GM23248 (cell line): ENCODE measurements at regions not wholly inside any gene's neighbourhood (a gene's known extent, or its start where the extent isn't known, plus 50 kb on each side); places are given as distances from the start of the nearest gene placed in this dataset.

Source experiments
- DNase-seq: peaks from one replicate; pipeline ENCODE4 v3.0.0-alpha.2; 2015
- H2AFZ ChIP-seq: fragments of 200-600 bp; sonication (generic); 2 replicates; pipeline ENCODE4 v1.6.1; 2016; ENCODE audit warnings: antibody characterized with exemption
- H3F3A ChIP-seq: fragments of 200-600 bp; sonication (generic); 2 replicates; pipeline ENCODE4 v1.6.1; 2016; ENCODE audit warnings: mild to moderate bottlenecking, antibody characterized with exemption, mixed run types; ENCODE audit not compliant: insufficient read depth
- H3K27ac ChIP-seq: fragments of 200-600 bp; sonication (generic); 2 replicates; pipeline ENCODE4 v1.5.1; 2016; ENCODE audit warnings: mild to moderate bottlenecking
- H3K27me3 ChIP-seq: fragments of 200-600 bp; sonication (generic); replicated peaks from 2 replicates; pipeline ENCODE4 v1.6.1; 2016; ENCODE audit warnings: mild to moderate bottlenecking; ENCODE audit not compliant: insufficient read depth
- H3K36me3 ChIP-seq: fragments of 200-600 bp; sonication (generic); 2 replicates; pipeline ENCODE4 v1.6.1; 2016; ENCODE audit warnings: low read depth, mild to moderate bottlenecking
- H3K4me1 ChIP-seq: fragments of 200-600 bp; sonication (generic); 2 replicates; pipeline ENCODE4 v1.6.1; 2016; ENCODE audit warnings: mild to moderate bottlenecking; ENCODE audit not compliant: insufficient read depth
- H3K4me2 ChIP-seq: fragments of 200-600 bp; sonication (generic); one replicate; pipeline ENCODE4 v1.6.1; 2016; ENCODE audit warnings: mild to moderate bottlenecking; ENCODE audit not compliant: unreplicated experiment
- H3K4me3 ChIP-seq: fragments of 200-600 bp; sonication (generic); 2 replicates; pipeline ENCODE4 v1.5.1; 2016; ENCODE audit warnings: mild to moderate bottlenecking
- H3K79me2 ChIP-seq: fragments of 200-600 bp; sonication (generic); 2 replicates; pipeline ENCODE4 v1.6.1; 2016; ENCODE audit warnings: mild to moderate bottlenecking; ENCODE audit not compliant: insufficient read depth
- H3K9ac ChIP-seq: fragments of 200-600 bp; sonication (generic); 2 replicates; pipeline ENCODE4 v1.6.1; 2016; ENCODE audit warnings: mild to moderate bottlenecking
- H3K9me2 ChIP-seq: fragments of 200-600 bp; sonication (generic); 2 replicates; pipeline ENCODE4 v1.6.1; 2016; ENCODE audit warnings: mixed run types, mild to moderate bottlenecking, moderate library complexity; ENCODE audit not compliant: insufficient read depth
- H3K9me3 ChIP-seq: fragments of 200-600 bp; sonication (generic); one replicate; pipeline ENCODE4 v1.6.1; 2017; ENCODE audit warnings: low read depth
- H4K20me1 ChIP-seq: fragments of 200-600 bp; sonication (generic); 2 replicates; pipeline ENCODE4 v1.6.0; 2016; ENCODE audit not compliant: insufficient read depth
- EZH2 ChIP-seq: fragments of 200-600 bp; sonication (generic); IDR thresholded peaks from 2 replicates; pipeline ENCODE4 v1.6.1; 2018; ENCODE audit warnings: antibody characterized with exemption, mild to moderate bottlenecking; ENCODE audit not compliant: insufficient read depth, poor library complexity, severe bottlenecking
- EZH2phosphoT487 ChIP-seq: fragments of 200-600 bp; sonication (generic); IDR thresholded peaks from 2 replicates; pipeline ENCODE4 v1.6.1; 2018; ENCODE audit warnings: antibody characterized with exemption, moderate library complexity, mild to moderate bottlenecking, low read depth; ENCODE audit not compliant: insufficient read depth
- WGBS, 2 experiments: methylation state at CpG; one replicate each; pipeline ENCODE4 v1.1.6; 2015 to 2017; ENCODE audit warnings: low lambda C conversion rate in 2 of 2, low coverage in 1 of 2; ENCODE audit errors: missing lambda C conversion rate in 2 of 2; 5-methylcytosine and 5-hydroxymethylcytosine counted together
- in situ Hi-C: fragments of 300-500 bp; cut with MboI; formaldehyde crosslinking; loops from 2 replicates; pipeline ENCODE4 v1.15.0; 2020

- Histone ChIP-seq H3K27ac (no peak overlapping the region), H3K4me2 (no peak overlapping the region), H3K9me2 (no peaks in the 10 kb centered on the region), H3K4me3 (no peak overlapping the region), H3K9me3 (no peaks in the 10 kb centered on the region), H2AFZ (no peak overlapping the region), H3K27me3 (no peaks in the 10 kb centered on the region), H3K9ac (no peak overlapping the region), H3F3A (no peaks in the 10 kb centered on the region), H3K79me2 (no peaks in the 10 kb centered on the region), H3K36me3 (no peaks in the 10 kb centered on the region), H3K4me1 (no peaks in the 10 kb centered on the region), H4K20me1 (no peaks in the 10 kb centered on the region)
- TF ChIP-seq EZH2phosphoT487 (no peak), EZH2 (no peak)
- in situ Hi-C loops, result no loop called here
- no peak for DNase-seq
- 5 to 18% methylated on average over 1 of the region's 1 CpG for WGBS, 2 experiments
Observed at GRCh38 chr5:86360801-86361200, 256.9 kb upstream of the COX7C start.

- no peak for DNase-seq
- Histone ChIP-seq H3K27me3 (no peaks in the 10 kb centered on the region), H3K4me2 (no peak overlapping the region), H3K27ac (no peak overlapping the region), H3K9me3 (no peaks in the 10 kb centered on the region), H3F3A (no peaks in the 10 kb centered on the region), H2AFZ (no peak overlapping the region), H3K79me2 (no peaks in the 10 kb centered on the region), H3K36me3 (no peaks in the 10 kb centered on the region), H3K4me1 (no peaks in the 10 kb centered on the region), H4K20me1 (no peaks in the 10 kb centered on the region), H3K9ac (no peak overlapping the region), H3K4me3 (no peak overlapping the region), H3K9me2 (no peaks in the 10 kb centered on the region)
- no peak for TF ChIP-seq EZH2
- TF ChIP-seq EZH2phosphoT487, result no peak
- in situ Hi-C loops, result no loop called here
Observed at GRCh38 chr5:86371061-86371460, 246.7 kb upstream of the COX7C start.

- H3K79me2 ChIP-seq, result no peaks in the 10 kb centered on the region
- in situ Hi-C loops, result no loop called here
- no peak for DNase-seq
- no peak for TF ChIP-seq EZH2phosphoT487
- TF ChIP-seq EZH2, result no peak
- no peaks in the 10 kb centered on the region for H3K9me2 ChIP-seq
- H3K9me3 ChIP-seq, result no peaks in the 10 kb centered on the region
- no peaks in the 10 kb centered on the region for H3K27me3 ChIP-seq
- H2AFZ ChIP-seq, result no peak overlapping the region
- no peaks in the 10 kb centered on the region for H3F3A ChIP-seq
- no peak overlapping the region for H3K9ac ChIP-seq
- H3K36me3 ChIP-seq, result no peaks in the 10 kb centered on the region
- no peak overlapping the region for H3K4me3 ChIP-seq
- H3K4me2 ChIP-seq, result no peak overlapping the region
- no peak overlapping the region for H3K27ac ChIP-seq
- no peaks in the 10 kb centered on the region for H3K4me1 ChIP-seq
- H4K20me1 ChIP-seq, result no peaks in the 10 kb centered on the region
- 61 to 73% methylated on average over 3 of the region's 3 CpGs for WGBS, 2 experiments
Observed at GRCh38 chr5:86374611-86375010, 243.1 kb upstream of the COX7C start.

GRCh38 chr5:86376214-86376613 lies 241.5 kb upstream of the COX7C start:
- Histone ChIP-seq H3K27me3 (no peaks in the 10 kb centered on the region), H2AFZ (no peak overlapping the region), H3K4me3 (no peak overlapping the region), H3K4me1 (no peaks in the 10 kb centered on the region), H3K9me2 (no peaks in the 10 kb centered on the region), H4K20me1 (no peaks in the 10 kb centered on the region), H3K9me3 (no peaks in the 10 kb centered on the region), H3K27ac (no peak overlapping the region), H3K36me3 (no peaks in the 10 kb centered on the region), H3K79me2 (no peaks in the 10 kb centered on the region), H3F3A (no peaks in the 10 kb centered on the region), H3K9ac (no peak overlapping the region), H3K4me2 (no peak overlapping the region)
- no peak for DNase-seq
- in situ Hi-C loops, result no loop called here
- TF ChIP-seq EZH2 (no peak), EZH2phosphoT487 (no peak)
- 33 to 44% methylated on average over 3 of the region's 3 CpGs for WGBS, 2 experiments

DNA sequence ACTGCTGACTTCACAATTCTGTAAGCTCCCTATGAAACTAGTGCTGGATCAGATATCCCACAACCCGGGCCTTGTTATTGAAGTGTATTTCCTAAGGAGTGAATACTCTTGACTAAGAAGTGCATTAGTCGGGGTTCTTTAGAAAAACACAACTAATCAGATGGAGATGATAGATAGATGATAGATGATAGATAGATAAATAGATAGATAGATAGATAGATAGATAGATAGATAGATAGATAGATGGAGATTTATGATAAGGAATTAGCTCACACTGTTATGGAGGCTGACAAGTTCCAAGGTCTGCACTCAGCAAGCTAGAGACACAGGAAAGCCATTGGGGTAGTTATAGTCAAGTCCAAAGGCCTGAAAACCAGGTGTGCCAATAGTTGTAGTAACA lies 214.6 kb upstream of the COX7C start:
- Histone ChIP-seq H3K79me2 (no peaks in the 10 kb centered on the region), H3K9ac (no peak overlapping the region), H3K9me2 (no peaks in the 10 kb centered on the region), H3K4me1 (no peaks in the 10 kb centered on the region), H3K27me3 (no peaks in the 10 kb centered on the region), H3K27ac (no peak overlapping the region), H3K9me3 (no peaks in the 10 kb centered on the region), H4K20me1 (no peaks in the 10 kb centered on the region), H3K4me3 (no peak overlapping the region), H3K36me3 (no peaks in the 10 kb centered on the region), H3K4me2 (no peak overlapping the region), H3F3A (no peaks in the 10 kb centered on the region), H2AFZ (no peak overlapping the region)
- no peak for DNase-seq
- in situ Hi-C loops, result no loop called here
- TF ChIP-seq EZH2, result no peak
- no peak for TF ChIP-seq EZH2phosphoT487
- 13 to 32% methylated on average over 2 of the region's 2 CpGs for WGBS, 2 experiments
